ENCODE measurements at regions not wholly inside any gene's neighbourhood (a gene's known extent, or its start where the extent isn't known, plus 50 kb on each side); places are given as distances from the start of the nearest gene placed in this dataset.

- CTCF ChIA-PET, result no interaction called here
- H3K36me3 Mint-ChIP-seq (ENCODE audit: low read depth), result no peaks in the 10 kb centered on the region
- H3K4me1 Mint-ChIP-seq (ENCODE audit: low read depth), result peaks cover 4% of the 10 kb centered on the region
- ATAC-seq (no peak), DNase-seq (no peak)
- no peak overlapping the region for H3K27ac Mint-ChIP-seq
- no peak overlapping the region for H3K4me3 Mint-ChIP-seq
- POLR2A ChIA-PET, result no interaction called here
- H3K9me3 Mint-ChIP-seq (ENCODE audit: insufficient read depth), result no peaks in the 10 kb centered on the region
- no peaks in the 10 kb centered on the region for H3K27me3 Mint-ChIP-seq (ENCODE audit: low read depth)
Observed at GRCh38 chr1:82823876-82824275, 1023.1 kb downstream of the ADGRL2 start.

- ChIA-PET POLR2A (no interaction called here), CTCF (no interaction called here)
- no peak for ATAC-seq
- Mint-ChIP-seq H3K36me3 (ENCODE audit: low read depth) (no peaks in the 10 kb centered on the region), H3K4me1 (ENCODE audit: low read depth) (peaks cover 7% of the 10 kb centered on the region), H3K27me3 (ENCODE audit: low read depth) (no peaks in the 10 kb centered on the region), H3K9me3 (ENCODE audit: insufficient read depth) (no peaks in the 10 kb centered on the region), H3K4me3 (no peak overlapping the region), H3K27ac (no peak overlapping the region)
- DNase-seq, result no peak
Observed at GRCh38 chr1:82820816-82821215, 1020.1 kb downstream of the ADGRL2 start.

- ChIA-PET CTCF (no interaction called here), POLR2A (no interaction called here)
- H3K36me3 Mint-ChIP-seq (ENCODE audit: low read depth), result no peaks in the 10 kb centered on the region
- no peak overlapping the region for H3K4me3 Mint-ChIP-seq
- DNase-seq (no peak), ATAC-seq (peak; percentile 44)
- peaks cover 7% of the 10 kb centered on the region for H3K4me1 Mint-ChIP-seq (ENCODE audit: low read depth)
- H3K27ac Mint-ChIP-seq, result no peak overlapping the region
- H3K27me3 Mint-ChIP-seq (ENCODE audit: low read depth), result no peaks in the 10 kb centered on the region
- H3K9me3 Mint-ChIP-seq (ENCODE audit: insufficient read depth), result no peaks in the 10 kb centered on the region
Observed at GRCh38 chr1:82819234-82819633, 1018.5 kb downstream of the ADGRL2 start.

- Mint-ChIP-seq H3K9me3 (ENCODE audit: insufficient read depth) (no peaks in the 10 kb centered on the region), H3K4me1 (ENCODE audit: low read depth) (peaks cover 7% of the 10 kb centered on the region), H3K4me3 (no peak overlapping the region), H3K27me3 (ENCODE audit: low read depth) (no peaks in the 10 kb centered on the region), H3K36me3 (ENCODE audit: low read depth) (no peaks in the 10 kb centered on the region), H3K27ac (peak overlapping the region; percentile 1)
- DNase-seq (no peak), ATAC-seq (no peak)
- ChIA-PET POLR2A (no interaction called here), CTCF (no interaction called here)
Observed at GRCh38 chr1:82818586-82818985, 1017.9 kb downstream of the ADGRL2 start.

- CTCF ChIA-PET, result no interaction called here
- H3K9me3 Mint-ChIP-seq (ENCODE audit: insufficient read depth), result no peaks in the 10 kb centered on the region
- no peaks in the 10 kb centered on the region for H3K4me1 Mint-ChIP-seq (ENCODE audit: low read depth)
- ATAC-seq (no peak), DNase-seq (no peak)
- H3K27ac Mint-ChIP-seq, result no peak overlapping the region
- H3K27me3 Mint-ChIP-seq (ENCODE audit: low read depth), result no peaks in the 10 kb centered on the region
- POLR2A ChIA-PET, result no interaction called here
- H3K36me3 Mint-ChIP-seq (ENCODE audit: low read depth), result no peaks in the 10 kb centered on the region
- H3K4me3 Mint-ChIP-seq, result no peak overlapping the region
Observed at GRCh38 chr1:82813386-82813785, 1012.7 kb downstream of the ADGRL2 start.

- Mint-ChIP-seq H3K4me3 (no peak overlapping the region), H3K9me3 (ENCODE audit: insufficient read depth) (no peaks in the 10 kb centered on the region), H3K27ac (no peak overlapping the region), H3K36me3 (ENCODE audit: low read depth) (no peaks in the 10 kb centered on the region), H3K27me3 (ENCODE audit: low read depth) (no peaks in the 10 kb centered on the region), H3K4me1 (ENCODE audit: low read depth) (no peaks in the 10 kb centered on the region)
- no peak for DNase-seq
- ChIA-PET POLR2A (no interaction called here), CTCF (no interaction called here)
- no peak for ATAC-seq
Observed at GRCh38 chr1:82810601-82811000, 1009.9 kb downstream of the ADGRL2 start.

- Mint-ChIP-seq H3K27me3 (ENCODE audit: low read depth) (no peaks in the 10 kb centered on the region), H3K4me1 (ENCODE audit: low read depth) (no peaks in the 10 kb centered on the region), H3K36me3 (ENCODE audit: low read depth) (no peaks in the 10 kb centered on the region), H3K27ac (no peak overlapping the region), H3K4me3 (no peak overlapping the region), H3K9me3 (ENCODE audit: insufficient read depth) (no peaks in the 10 kb centered on the region)
- ChIA-PET POLR2A (no interaction called here), CTCF (no interaction called here)
- DNase-seq (no peak), ATAC-seq (no peak)
Observed at GRCh38 chr1:82807563-82807962, 1006.8 kb downstream of the ADGRL2 start.

- H3K4me3 Mint-ChIP-seq, result no peak overlapping the region
- no peak overlapping the region for H3K27ac Mint-ChIP-seq
- no peaks in the 10 kb centered on the region for H3K36me3 Mint-ChIP-seq (ENCODE audit: low read depth)
- ATAC-seq, result no peak
- no peaks in the 10 kb centered on the region for H3K4me1 Mint-ChIP-seq (ENCODE audit: low read depth)
- CTCF ChIA-PET, result no interaction called here
- no peaks in the 10 kb centered on the region for H3K9me3 Mint-ChIP-seq (ENCODE audit: insufficient read depth)
- POLR2A ChIA-PET, result no interaction called here
- H3K27me3 Mint-ChIP-seq (ENCODE audit: low read depth), result no peaks in the 10 kb centered on the region
- no peak for DNase-seq
Observed at GRCh38 chr1:82806133-82806532, 1005.4 kb downstream of the ADGRL2 start.

GRCh38 chr1:82801176-82801575 is 1000.4 kb downstream of the ADGRL2 start:
- Mint-ChIP-seq H3K27ac (no peak overlapping the region), H3K4me3 (no peak overlapping the region), H3K9me3 (ENCODE audit: insufficient read depth) (no peaks in the 10 kb centered on the region), H3K27me3 (ENCODE audit: low read depth) (no peaks in the 10 kb centered on the region), H3K36me3 (ENCODE audit: low read depth) (no peaks in the 10 kb centered on the region), H3K4me1 (ENCODE audit: low read depth) (no peaks in the 10 kb centered on the region)
- DNase-seq, result no peak
- no peak for ATAC-seq
- POLR2A ChIA-PET, result no interaction called here
- CTCF ChIA-PET, result no interaction called here

GRCh38 chr1:82800721-82801120 is 1000.0 kb downstream of the ADGRL2 start:
- H3K4me1 Mint-ChIP-seq (ENCODE audit: low read depth), result no peaks in the 10 kb centered on the region
- no peaks in the 10 kb centered on the region for H3K9me3 Mint-ChIP-seq (ENCODE audit: insufficient read depth)
- no peaks in the 10 kb centered on the region for H3K36me3 Mint-ChIP-seq (ENCODE audit: low read depth)
- no peak overlapping the region for H3K27ac Mint-ChIP-seq
- ATAC-seq, result no peak
- no peak overlapping the region for H3K4me3 Mint-ChIP-seq
- DNase-seq, result no peak
- CTCF ChIA-PET, result no interaction called here
- no peaks in the 10 kb centered on the region for H3K27me3 Mint-ChIP-seq (ENCODE audit: low read depth)
- POLR2A ChIA-PET, result no interaction called here

- POLR2A ChIA-PET, result no interaction called here
Observed at GRCh38 chr1:82799261-82799660, 998.5 kb downstream of the ADGRL2 start.

GRCh38 chr1:82795508-82796149 is 994.9 kb downstream of the ADGRL2 start:
- POLR2A ChIA-PET, result no interaction called here
- CTCF ChIA-PET, result no interaction called here
- no peaks in the 10 kb centered on the region for H3K4me1 Mint-ChIP-seq (ENCODE audit: low read depth)

More at GRCh38 chr1:82799261-82799660, 998.5 kb downstream of the ADGRL2 start:
- Mint-ChIP-seq H3K27ac (no peak overlapping the region), H3K4me3 (no peak overlapping the region), H3K4me1 (ENCODE audit: low read depth) (no peaks in the 10 kb centered on the region), H3K27me3 (ENCODE audit: low read depth) (no peaks in the 10 kb centered on the region), H3K36me3 (ENCODE audit: low read depth) (no peaks in the 10 kb centered on the region), H3K9me3 (ENCODE audit: insufficient read depth) (no peaks in the 10 kb centered on the region)
- no peak for ATAC-seq
- no peak for DNase-seq
- CTCF ChIA-PET, result no interaction called here

GRCh38 chr1:82792151-82792550 is 991.4 kb downstream of the ADGRL2 start:
- no peak overlapping the region for H3K27ac Mint-ChIP-seq
- CTCF ChIA-PET, result no interaction called here
- no peaks in the 10 kb centered on the region for H3K36me3 Mint-ChIP-seq (ENCODE audit: low read depth)
- no peaks in the 10 kb centered on the region for H3K4me1 Mint-ChIP-seq (ENCODE audit: low read depth)
- H3K4me3 Mint-ChIP-seq, result no peak overlapping the region
- peaks cover 4% of the 10 kb centered on the region for H3K27me3 Mint-ChIP-seq (ENCODE audit: low read depth)
- ATAC-seq (no peak), DNase-seq (no peak)
- peaks cover 4% of the 10 kb centered on the region for H3K9me3 Mint-ChIP-seq (ENCODE audit: insufficient read depth)
- POLR2A ChIA-PET, result no interaction called here

More at GRCh38 chr1:82795508-82796149, 994.9 kb downstream of the ADGRL2 start:
- no peaks in the 10 kb centered on the region for H3K27me3 Mint-ChIP-seq (ENCODE audit: low read depth)
- DNase-seq (no peak), ATAC-seq (no peak)
- peaks cover under 1% of the 10 kb centered on the region for H3K9me3 Mint-ChIP-seq (ENCODE audit: insufficient read depth)
- H3K4me3 Mint-ChIP-seq, result no peak overlapping the region
- H3K27ac Mint-ChIP-seq, result no peak overlapping the region
- H3K36me3 Mint-ChIP-seq (ENCODE audit: low read depth), result no peaks in the 10 kb centered on the region

Data from activated CD8-positive, alpha-beta T cell treated with anti-CD3 and anti-CD28 coated beads, Interleukin-2, amount 10 ng/mL, durations not matched to agents 7 days and 5 days (primary cell).